ENCODE measurements at regions not wholly inside any gene's neighbourhood (a gene's known extent, or its start where the extent isn't known, plus 50 kb on each side); places are given as distances from the start of the nearest gene placed in this dataset.
"Not testable (repeated sequence)": the region's sequence is repeated elsewhere in the genome, so short reads cannot be mapped to it uniquely, and the experiment has no call there.

DNA sequence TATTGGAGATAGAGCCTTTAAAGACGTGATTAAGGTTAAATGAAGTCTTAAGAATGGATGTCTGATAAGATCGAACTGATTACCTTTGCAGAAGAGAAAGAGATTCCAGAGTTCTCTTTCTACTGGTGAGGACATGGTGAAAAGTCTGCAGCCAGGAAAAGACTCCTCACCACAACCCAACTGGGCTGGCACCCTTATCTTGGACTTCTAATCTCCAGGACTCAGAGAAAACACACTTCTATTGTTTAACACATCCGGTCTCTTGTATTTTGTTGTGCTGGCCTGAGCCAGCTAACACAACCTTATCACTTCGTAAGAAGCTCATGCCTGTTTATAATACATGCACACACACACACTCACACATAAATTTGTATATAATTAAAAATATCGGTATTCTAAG is 489.1 kb downstream of the PRDM9 start:
- peak in 1 of 4 donors; percentile 53 for ATAC-seq
- intact Hi-C loops (cut with DNase I), result no loop called here
- WGBS, 4 donors, result 36 to 43% (median 41%) methylated on average over 5 of the region's 5 CpGs

DNA sequence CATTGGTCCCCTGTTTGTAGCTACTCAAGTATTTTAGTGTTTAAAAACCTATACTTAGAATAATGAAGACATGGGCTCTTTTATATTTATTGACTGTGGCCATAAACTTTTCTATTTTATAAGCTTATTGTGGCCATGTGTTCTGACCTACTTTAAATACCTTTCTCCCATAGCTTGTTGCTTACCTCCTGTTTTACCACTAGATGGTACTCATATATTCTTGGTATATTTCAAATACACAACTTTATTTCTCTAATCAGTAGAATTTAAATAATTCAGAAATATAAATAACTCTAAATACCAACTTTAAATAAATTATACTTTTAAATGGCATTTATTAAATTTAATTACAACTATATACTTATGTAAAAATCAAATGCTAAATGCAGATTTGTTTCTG is 498.0 kb downstream of the PRDM9 start:
- DNase-seq, result no peak
- Histone ChIP-seq H3K36me3 (no peaks in the 10 kb centered on the region), H3K27ac (no peak overlapping the region), H3K4me3 (no peak overlapping the region), H3K4me1 (no peaks in the 10 kb centered on the region), H3K9me3 (peaks cover 0 to 21% (median 2%) of the 10 kb centered on the region in 12 donors), H3K27me3 (no peaks in the 10 kb centered on the region)
- TF ChIP-seq, protein P1, sequence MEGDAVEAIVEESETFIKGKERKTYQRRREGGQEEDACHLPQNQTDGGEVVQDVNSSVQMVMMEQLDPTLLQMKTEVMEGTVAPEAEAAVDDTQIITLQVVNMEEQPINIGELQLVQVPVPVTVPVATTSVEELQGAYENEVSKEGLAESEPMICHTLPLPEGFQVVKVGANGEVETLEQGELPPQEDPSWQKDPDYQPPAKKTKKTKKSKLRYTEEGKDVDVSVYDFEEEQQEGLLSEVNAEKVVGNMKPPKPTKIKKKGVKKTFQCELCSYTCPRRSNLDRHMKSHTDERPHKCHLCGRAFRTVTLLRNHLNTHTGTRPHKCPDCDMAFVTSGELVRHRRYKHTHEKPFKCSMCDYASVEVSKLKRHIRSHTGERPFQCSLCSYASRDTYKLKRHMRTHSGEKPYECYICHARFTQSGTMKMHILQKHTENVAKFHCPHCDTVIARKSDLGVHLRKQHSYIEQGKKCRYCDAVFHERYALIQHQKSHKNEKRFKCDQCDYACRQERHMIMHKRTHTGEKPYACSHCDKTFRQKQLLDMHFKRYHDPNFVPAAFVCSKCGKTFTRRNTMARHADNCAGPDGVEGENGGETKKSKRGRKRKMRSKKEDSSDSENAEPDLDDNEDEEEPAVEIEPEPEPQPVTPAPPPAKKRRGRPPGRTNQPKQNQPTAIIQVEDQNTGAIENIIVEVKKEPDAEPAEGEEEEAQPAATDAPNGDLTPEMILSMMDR (IDR thresholded peaks at IDR 0.05), result no peak
- no peak for TF ChIP-seq POLR2A (IDR thresholded peaks at IDR 0.05)
- no peak for ATAC-seq
- intact Hi-C loops (cut with DNase I), result no loop called here

More for the DNA sequence above, 489.1 kb downstream of the PRDM9 start:
- H3K4me1 ChIP-seq, result no peaks in the 10 kb centered on the region
- H3K36me3 ChIP-seq, result no peaks in the 10 kb centered on the region
- peaks cover 0 to 5% (median 0%) of the 10 kb centered on the region in 12 donors for H3K9me3 ChIP-seq
- DNase-seq, result no peak
- TF ChIP-seq, protein P1 (IDR thresholded peaks at IDR 0.05), result no peak
- TF ChIP-seq POLR2A (IDR thresholded peaks at IDR 0.05), result no peak
- no peaks in the 10 kb centered on the region for H3K27me3 ChIP-seq
- H3K4me3 ChIP-seq, result no peak overlapping the region
- H3K27ac ChIP-seq, result no peak overlapping the region

DNA sequence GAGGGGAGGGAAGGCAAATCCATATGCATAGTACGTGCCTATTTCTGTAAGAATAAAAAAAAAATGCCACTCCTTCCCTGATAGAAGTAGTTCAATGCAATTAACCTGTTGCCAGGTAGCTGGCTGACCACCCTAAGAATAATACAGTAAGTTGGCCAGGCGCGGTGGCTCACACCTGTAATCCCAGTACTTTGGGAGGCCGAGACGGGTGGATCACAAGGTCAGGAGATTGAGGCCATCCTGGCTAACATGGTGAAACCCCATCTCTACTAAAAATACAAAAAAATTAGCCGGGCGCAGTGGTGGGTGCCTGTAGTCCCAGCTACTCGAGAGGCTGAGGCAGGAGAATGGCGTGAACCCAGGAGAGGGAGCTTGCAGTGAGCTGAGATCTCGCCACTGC is 510.3 kb downstream of the PRDM9 start:
- H3K27me3 ChIP-seq; H3K9me3 ChIP-seq; H3K4me3 ChIP-seq; intact Hi-C loops (cut with DNase I); H3K36me3 ChIP-seq; DNase-seq; H3K27ac ChIP-seq; ATAC-seq; H3K4me1 ChIP-seq: not testable (repeated sequence)
- 81 to 87% (median 84%) methylated on average over 10 of the region's 10 CpGs for WGBS, 4 donors

DNA sequence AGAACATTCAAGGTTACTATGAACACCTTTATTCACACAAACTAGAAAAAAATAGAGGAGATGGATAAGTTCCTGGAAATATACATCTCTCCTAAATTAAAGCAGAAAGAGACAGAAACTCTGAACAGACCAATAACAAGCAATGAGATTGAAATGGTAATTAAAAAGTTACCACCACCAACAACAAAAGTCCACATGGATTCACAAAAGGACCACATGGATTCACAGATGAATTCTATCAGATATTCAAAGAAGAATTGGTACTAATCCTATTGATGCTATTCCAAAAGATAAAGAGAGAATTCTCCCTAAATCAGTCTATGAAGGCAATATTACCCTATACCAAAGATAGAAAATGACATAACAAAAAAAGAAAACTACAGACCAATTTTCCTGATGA is 518.9 kb downstream of the PRDM9 start:
- ATAC-seq (no peak), DNase-seq (no peak)
- intact Hi-C loops (cut with DNase I), result no loop called here
- Histone ChIP-seq H3K36me3 (no peaks in the 10 kb centered on the region), H3K4me3 (no peak overlapping the region), H3K4me1 (no peaks in the 10 kb centered on the region), H3K27ac (no peak overlapping the region), H3K27me3 (no peaks in the 10 kb centered on the region), H3K9me3 (peaks cover 0 to 35% (median 6%) of the 10 kb centered on the region in 12 donors)
- TF ChIP-seq, protein P1 (IDR thresholded peaks at IDR 0.05), result no peak

DNA sequence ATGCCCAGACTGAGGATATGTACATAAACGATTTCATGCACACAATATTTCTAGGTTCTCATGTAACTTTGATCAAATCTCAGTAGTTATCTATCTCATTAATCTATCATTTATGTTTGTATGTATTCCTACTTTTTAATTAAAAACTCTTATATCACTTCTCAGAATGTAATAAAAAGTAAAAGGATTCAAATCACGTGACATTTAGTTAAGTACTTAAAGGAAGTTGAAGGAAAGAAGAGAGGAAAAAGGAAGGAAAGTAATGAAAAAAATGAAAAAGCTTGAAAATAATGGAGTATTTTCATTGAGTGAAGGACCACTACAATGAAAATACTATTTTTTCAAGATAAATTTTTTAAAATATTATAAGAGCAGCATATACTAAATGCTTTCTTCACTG is 535.3 kb downstream of the PRDM9 start:
- Histone ChIP-seq H3K36me3 (no peaks in the 10 kb centered on the region), H3K4me3 (no peak overlapping the region), H3K27ac (no peak overlapping the region), H3K9me3 (peaks cover 0 to 7% (median 0%) of the 10 kb centered on the region in 12 donors), H3K4me1 (no peaks in the 10 kb centered on the region), H3K27me3 (no peaks in the 10 kb centered on the region)
- no peak for DNase-seq
- no peak for ATAC-seq
- WGBS, 4 donors, result 67 to 76% (median 69%) methylated on average over 2 of the region's 2 CpGs
- TF ChIP-seq, protein P1 (IDR thresholded peaks at IDR 0.05), result no peak
- TF ChIP-seq POLR2A (IDR thresholded peaks at IDR 0.05), result no peak
- intact Hi-C loops (cut with DNase I), result no loop called here

Measured in heart left ventricle (tissue), 16 donors.